ENCODE measurements at regions not wholly inside any gene's neighbourhood (a gene's known extent, or its start where the extent isn't known, plus 50 kb on each side); places are given as distances from the start of the nearest gene placed in this dataset.
"Not testable (repeated sequence)": the region's sequence is repeated elsewhere in the genome, so short reads cannot be mapped to it uniquely, and the experiment has no call there.

GRCh38 chr16:10265770-10266615 is 83.8 kb upstream of the GRIN2A start:
- no peak overlapping the region for H3K27ac ChIP-seq (ENCODE audit: poor library complexity, severe bottlenecking)
- TF ChIP-seq CTCF (IDR thresholded peaks at IDR 0.05; ENCODE audit: poor library complexity, severe bottlenecking): no peak

GRCh38 chr16:10266809-10267208 is 84.6 kb upstream of the GRIN2A start:
- ATAC-seq (ENCODE audit: low read depth) (no peak), DNase-seq (ENCODE audit: low spot score) (no peak)
- Histone ChIP-seq H3K4me1 (ENCODE audit: insufficient read depth, poor library complexity, severe bottlenecking) (no peaks in the 10 kb centered on the region), H3K4me3 (ENCODE audit: severe bottlenecking) (no peak overlapping the region), H3K27ac (ENCODE audit: poor library complexity, severe bottlenecking) (no peak overlapping the region), H3K9me3 (ENCODE audit: severe bottlenecking) (no peaks in the 10 kb centered on the region), H3K27me3 (ENCODE audit: insufficient read depth, poor library complexity, severe bottlenecking) (no peaks in the 10 kb centered on the region), H3K36me3 (ENCODE audit: low read depth) (no peaks in the 10 kb centered on the region)
- no peak for TF ChIP-seq CTCF (IDR thresholded peaks at IDR 0.05; ENCODE audit: poor library complexity, severe bottlenecking)

More at GRCh38 chr16:10265770-10266615, 83.8 kb upstream of the GRIN2A start:
- no peaks in the 10 kb centered on the region for H3K27me3 ChIP-seq (ENCODE audit: insufficient read depth, poor library complexity, severe bottlenecking)
- no peaks in the 10 kb centered on the region for H3K9me3 ChIP-seq (ENCODE audit: severe bottlenecking)
- no peaks in the 10 kb centered on the region for H3K36me3 ChIP-seq (ENCODE audit: low read depth)
- ATAC-seq (ENCODE audit: low read depth) (no peak), DNase-seq (ENCODE audit: low spot score) (no peak)
- no peaks in the 10 kb centered on the region for H3K4me1 ChIP-seq (ENCODE audit: insufficient read depth, poor library complexity, severe bottlenecking)
- no peak overlapping the region for H3K4me3 ChIP-seq (ENCODE audit: severe bottlenecking)

GRCh38 chr16:10269632-10270031 is 87.4 kb upstream of the GRIN2A start:
- Histone ChIP-seq H3K27me3 (ENCODE audit: insufficient read depth, poor library complexity, severe bottlenecking) (no peaks in the 10 kb centered on the region), H3K36me3 (ENCODE audit: low read depth) (no peaks in the 10 kb centered on the region), H3K4me1 (ENCODE audit: insufficient read depth, poor library complexity, severe bottlenecking) (no peaks in the 10 kb centered on the region), H3K4me3 (ENCODE audit: severe bottlenecking) (no peak overlapping the region), H3K9me3 (ENCODE audit: severe bottlenecking) (no peaks in the 10 kb centered on the region), H3K27ac (ENCODE audit: poor library complexity, severe bottlenecking) (no peak overlapping the region)
- ATAC-seq (ENCODE audit: low read depth) (no peak), DNase-seq (ENCODE audit: low spot score) (no peak)
- TF ChIP-seq CTCF (IDR thresholded peaks at IDR 0.05; ENCODE audit: poor library complexity, severe bottlenecking): no peak

- not testable (repeated sequence) for H3K27ac ChIP-seq (ENCODE audit: poor library complexity, severe bottlenecking); H3K36me3 ChIP-seq (ENCODE audit: low read depth); H3K4me1 ChIP-seq (ENCODE audit: insufficient read depth, poor library complexity, severe bottlenecking); ATAC-seq (ENCODE audit: low read depth); DNase-seq (ENCODE audit: low spot score); H3K9me3 ChIP-seq (ENCODE audit: severe bottlenecking); H3K4me3 ChIP-seq (ENCODE audit: severe bottlenecking); H3K27me3 ChIP-seq (ENCODE audit: insufficient read depth, poor library complexity, severe bottlenecking)
These were observed 90.1 kb upstream of the GRIN2A start for GRCh38 chr16:10272250-10272854.

GRCh38 chr16:10275214-10275996 is 93.2 kb upstream of the GRIN2A start:
- not testable (repeated sequence) for H3K4me1 ChIP-seq (ENCODE audit: insufficient read depth, poor library complexity, severe bottlenecking); DNase-seq (ENCODE audit: low spot score); H3K27me3 ChIP-seq (ENCODE audit: insufficient read depth, poor library complexity, severe bottlenecking); H3K36me3 ChIP-seq (ENCODE audit: low read depth); H3K27ac ChIP-seq (ENCODE audit: poor library complexity, severe bottlenecking); H3K4me3 ChIP-seq (ENCODE audit: severe bottlenecking); H3K9me3 ChIP-seq (ENCODE audit: severe bottlenecking); ATAC-seq (ENCODE audit: low read depth)

Data from RWPE2 (cell line).